IMR-90 (cell line): ENCODE measurements at regions not wholly inside any gene's neighbourhood (a gene's known extent, or its start where the extent isn't known, plus 50 kb on each side); places are given as distances from the start of the nearest gene placed in this dataset.

ENCODE experiments used
- CEBPB ChIP-seq: IDR thresholded peaks from 2 replicates; pipeline ENCODE4 v1.6.1; 2012; ENCODE audit warnings: low read depth, low read length, improper control_type of control experiment
- CTCF ChIP-seq: conservative IDR thresholded peaks from 2 replicates; pipeline ENCODE4 v1.5.1; 2012; ENCODE audit warnings: mild to moderate bottlenecking, low read depth, low read length, improper control_type of control experiment
- ELK1 ChIP-seq: fragments of 150-350 bp; IDR thresholded peaks from 2 replicates; pipeline ENCODE4 v1.6.1; 2016; ENCODE audit warnings: low read depth, mild to moderate bottlenecking, low read length, moderate library complexity, borderline replicate concordance
- MAZ ChIP-seq: IDR thresholded peaks from 2 replicates; pipeline ENCODE4 v1.6.1; 2012; ENCODE audit warnings: low read depth, mild to moderate bottlenecking, low read length, improper control_type of control experiment, moderate library complexity, borderline replicate concordance
- POLR2A ChIP-seq: IDR thresholded peaks from 2 replicates; pipeline ENCODE4 v1.6.1; 2012; ENCODE audit warnings: mild to moderate bottlenecking, low read depth, low read length
- RFX5 ChIP-seq: IDR thresholded peaks from 2 replicates; pipeline ENCODE4 v1.8.0; 2012; ENCODE audit warnings: low read depth, mild to moderate bottlenecking, low read length, moderate library complexity
- SMC3 ChIP-seq: fragments of 150-350 bp; IDR thresholded peaks from 2 replicates; pipeline ENCODE4 v1.6.1; 2016; ENCODE audit warnings: low read depth, mild to moderate bottlenecking, antibody characterized with exemption, low read length, moderate library complexity

GRCh38 chr20:48556956-48557355 lies 270.8 kb downstream of the PREX1 start:
- no peak for TF ChIP-seq CTCF
- no peak for TF ChIP-seq POLR2A
- TF ChIP-seq SMC3 = no peak
- no peak for TF ChIP-seq CEBPB
- TF ChIP-seq MAZ = no peak
- no peak for TF ChIP-seq ELK1
- TF ChIP-seq RFX5 = no peak
